ENCODE measurements at regions not wholly inside any gene's neighbourhood (a gene's known extent, or its start where the extent isn't known, plus 50 kb on each side); places are given as distances from the start of the nearest gene placed in this dataset.
"Not testable (repeated sequence)": the region's sequence is repeated elsewhere in the genome, so short reads cannot be mapped to it uniquely, and the experiment has no call there.

- DNase-seq: no peak
Observed at GRCh38 chr2:128665113-128665512, 346.4 kb upstream of the HS6ST1 start.

GRCh38 chr2:128666596-128666995, 347.9 kb upstream of the HS6ST1 start:
- no peak for DNase-seq

- DNase-seq: no peak
Observed at GRCh38 chr2:128667391-128667790, 348.7 kb upstream of the HS6ST1 start.

GRCh38 chr2:128668946-128669345, 350.3 kb upstream of the HS6ST1 start:
- DNase-seq: no peak

- DNase-seq: no peak
Observed at GRCh38 chr2:128670066-128670465, 351.4 kb upstream of the HS6ST1 start.

GRCh38 chr2:128671981-128672757, 353.5 kb upstream of the HS6ST1 start:
- DNase-seq: not testable (repeated sequence)

GRCh38 chr2:128679680-128680079, 361.0 kb upstream of the HS6ST1 start:
- DNase-seq: not testable (repeated sequence)

GRCh38 chr2:128681507-128681906, 362.8 kb upstream of the HS6ST1 start:
- DNase-seq: no peak

- no peak for DNase-seq
Observed at GRCh38 chr2:128682266-128682665, 363.6 kb upstream of the HS6ST1 start.

- no peak for DNase-seq
Observed at GRCh38 chr2:128682729-128683284, 364.1 kb upstream of the HS6ST1 start.

GRCh38 chr2:128684523-128684922, 365.9 kb upstream of the HS6ST1 start:
- no peak for DNase-seq

GRCh38 chr2:128685841-128686496, 367.3 kb upstream of the HS6ST1 start:
- DNase-seq: no peak

GRCh38 chr2:128686497-128686859, 367.8 kb upstream of the HS6ST1 start:
- peak; percentile 59 to 63 for DNase-seq

GRCh38 chr2:128686881-128687555, 368.4 kb upstream of the HS6ST1 start:
- no peak for DNase-seq

- DNase-seq: no peak
Observed at GRCh38 chr2:128687565-128687964, 368.9 kb upstream of the HS6ST1 start.

GRCh38 chr2:128689971-128690370, 371.3 kb upstream of the HS6ST1 start:
- no peak for DNase-seq

- no peak for DNase-seq
Observed at GRCh38 chr2:128690431-128690830, 371.8 kb upstream of the HS6ST1 start.

- no peak for DNase-seq
Observed at GRCh38 chr2:128690869-128691268, 372.2 kb upstream of the HS6ST1 start.

GRCh38 chr2:128691526-128691925, 372.9 kb upstream of the HS6ST1 start:
- no peak for DNase-seq

- DNase-seq: no peak
Observed at GRCh38 chr2:128692895-128693742, 374.5 kb upstream of the HS6ST1 start.

GRCh38 chr2:128693743-128694029, 375.0 kb upstream of the HS6ST1 start:
- no peak for DNase-seq

- no peak for DNase-seq
Observed at GRCh38 chr2:128695646-128696220, 377.1 kb upstream of the HS6ST1 start.
